HUES48 (cell line): ENCODE measurements at regions not wholly inside any gene's neighbourhood (a gene's known extent, or its start where the extent isn't known, plus 50 kb on each side); places are given as distances from the start of the nearest gene placed in this dataset.

Experiments used
- H3K27ac ChIP-seq: one replicate; pipeline ENCODE4 v1.7.0; 2013; ENCODE audit warnings: low read depth, low read length, inconsistent platforms
- H3K27me3 ChIP-seq: 2 replicates; pipeline ENCODE4 v1.6.1; 2013; ENCODE audit warnings: mild to moderate bottlenecking, low read length; ENCODE audit not compliant: control insufficient read depth, insufficient read depth
- H3K36me3 ChIP-seq: 2 replicates; pipeline ENCODE4 v1.6.1; 2013; ENCODE audit warnings: low read length; ENCODE audit not compliant: control insufficient read depth, insufficient read depth
- H3K4me1 ChIP-seq: 2 replicates; pipeline ENCODE4 v1.6.1; 2013; ENCODE audit warnings: mild to moderate bottlenecking, low read length; ENCODE audit not compliant: control insufficient read depth, insufficient read depth
- H3K4me3 ChIP-seq: 2 replicates; pipeline ENCODE4 v1.5.1; 2013; ENCODE audit warnings: mild to moderate bottlenecking, low read depth, low read length
- H3K9ac ChIP-seq: 2 replicates; pipeline ENCODE4 v1.6.1; 2013; ENCODE audit warnings: mild to moderate bottlenecking, low read depth, low read length, moderate library complexity
- H3K9me3 ChIP-seq: 2 replicates; pipeline ENCODE4 v1.6.1; 2013; ENCODE audit warnings: low read length; ENCODE audit not compliant: control insufficient read depth, insufficient read depth

GRCh38 chr4:158053086-158053485 lies 119.7 kb downstream of the GASK1B start:
- Histone ChIP-seq H3K27ac (no peak overlapping the region), H3K9me3 (no peaks in the 10 kb centered on the region), H3K36me3 (no peaks in the 10 kb centered on the region), H3K4me1 (no peaks in the 10 kb centered on the region), H3K9ac (no peak overlapping the region), H3K27me3 (no peaks in the 10 kb centered on the region), H3K4me3 (no peak overlapping the region)

- no peaks in the 10 kb centered on the region for H3K36me3 ChIP-seq
- H3K9me3 ChIP-seq = no peaks in the 10 kb centered on the region
- no peak overlapping the region for H3K9ac ChIP-seq
- no peak overlapping the region for H3K4me3 ChIP-seq
- no peaks in the 10 kb centered on the region for H3K4me1 ChIP-seq
- no peaks in the 10 kb centered on the region for H3K27me3 ChIP-seq
- no peak overlapping the region for H3K27ac ChIP-seq
These were observed 121.2 kb downstream of the GASK1B start for GRCh38 chr4:158051401-158052235.

- no peak overlapping the region for H3K4me3 ChIP-seq
- H3K9me3 ChIP-seq = no peaks in the 10 kb centered on the region
- H3K27me3 ChIP-seq = no peaks in the 10 kb centered on the region
- no peaks in the 10 kb centered on the region for H3K36me3 ChIP-seq
- H3K27ac ChIP-seq = no peak overlapping the region
- no peaks in the 10 kb centered on the region for H3K4me1 ChIP-seq
- no peak overlapping the region for H3K9ac ChIP-seq
These were observed 121.9 kb downstream of the GASK1B start for GRCh38 chr4:158050942-158051341.

GRCh38 chr4:158046345-158046744 lies 126.5 kb downstream of the GASK1B start:
- H3K9me3 ChIP-seq = no peaks in the 10 kb centered on the region; the same call in 1 of the 2 replicates
- H3K4me3 ChIP-seq = no peak overlapping the region
- no peaks in the 10 kb centered on the region for H3K27me3 ChIP-seq
- H3K4me1 ChIP-seq = no peaks in the 10 kb centered on the region
- no peak overlapping the region for H3K9ac ChIP-seq
- no peaks in the 10 kb centered on the region for H3K36me3 ChIP-seq
- H3K27ac ChIP-seq = no peak overlapping the region

GRCh38 chr4:158043971-158044618 lies 128.7 kb downstream of the GASK1B start:
- Histone ChIP-seq H3K4me3 (no peak overlapping the region), H3K4me1 (no peaks in the 10 kb centered on the region), H3K9me3 (no peaks in the 10 kb centered on the region; the same call in 1 of the 2 replicates), H3K27ac (no peak overlapping the region), H3K9ac (no peak overlapping the region), H3K36me3 (no peaks in the 10 kb centered on the region), H3K27me3 (no peaks in the 10 kb centered on the region)

- no peaks in the 10 kb centered on the region for H3K4me1 ChIP-seq
- H3K27me3 ChIP-seq = no peaks in the 10 kb centered on the region
- H3K36me3 ChIP-seq = no peaks in the 10 kb centered on the region
- no peak overlapping the region for H3K4me3 ChIP-seq
- H3K9ac ChIP-seq = no peak overlapping the region
- no peak overlapping the region for H3K27ac ChIP-seq
- no peaks in the 10 kb centered on the region; the same call in 1 of the 2 replicates for H3K9me3 ChIP-seq
These were observed 130.2 kb downstream of the GASK1B start for GRCh38 chr4:158042591-158043030.

GRCh38 chr4:158038718-158039117 lies 134.1 kb downstream of the GASK1B start:
- H3K4me3 ChIP-seq = no peak overlapping the region
- H3K27me3 ChIP-seq = no peaks in the 10 kb centered on the region
- no peak overlapping the region for H3K27ac ChIP-seq
- no peaks in the 10 kb centered on the region for H3K4me1 ChIP-seq
- no peak overlapping the region for H3K9ac ChIP-seq
- no peaks in the 10 kb centered on the region for H3K36me3 ChIP-seq
- no peaks in the 10 kb centered on the region; the same call in 1 of the 2 replicates for H3K9me3 ChIP-seq

GRCh38 chr4:158036998-158037397 lies 135.8 kb downstream of the GASK1B start:
- Histone ChIP-seq H3K27ac (no peak overlapping the region), H3K9ac (no peak overlapping the region), H3K4me3 (no peak overlapping the region), H3K27me3 (no peaks in the 10 kb centered on the region), H3K4me1 (no peaks in the 10 kb centered on the region), H3K9me3 (no peaks in the 10 kb centered on the region), H3K36me3 (no peaks in the 10 kb centered on the region)

- no peak overlapping the region for H3K9ac ChIP-seq
- H3K27ac ChIP-seq = no peak overlapping the region
- no peaks in the 10 kb centered on the region for H3K4me1 ChIP-seq
- no peaks in the 10 kb centered on the region for H3K9me3 ChIP-seq
- H3K36me3 ChIP-seq = no peaks in the 10 kb centered on the region
- H3K4me3 ChIP-seq = no peak overlapping the region
- H3K27me3 ChIP-seq = no peaks in the 10 kb centered on the region
These were observed 137.1 kb downstream of the GASK1B start for GRCh38 chr4:158035662-158036195.

GRCh38 chr4:158033416-158034120 lies 139.3 kb downstream of the GASK1B start:
- Histone ChIP-seq H3K4me3 (no peak overlapping the region), H3K4me1 (no peaks in the 10 kb centered on the region), H3K27me3 (no peaks in the 10 kb centered on the region), H3K27ac (no peak overlapping the region), H3K9ac (no peak overlapping the region), H3K9me3 (no peaks in the 10 kb centered on the region), H3K36me3 (no peaks in the 10 kb centered on the region)
